AG20443 (cell line): ENCODE measurements at regions not wholly inside any gene's neighbourhood (a gene's known extent, or its start where the extent isn't known, plus 50 kb on each side); places are given as distances from the start of the nearest gene placed in this dataset.

Experiments used
- DNase-seq: peaks from one replicate; pipeline ENCODE4 v3.0.0; 2012; ENCODE audit warnings: low spot score, mixed read lengths

DNA sequence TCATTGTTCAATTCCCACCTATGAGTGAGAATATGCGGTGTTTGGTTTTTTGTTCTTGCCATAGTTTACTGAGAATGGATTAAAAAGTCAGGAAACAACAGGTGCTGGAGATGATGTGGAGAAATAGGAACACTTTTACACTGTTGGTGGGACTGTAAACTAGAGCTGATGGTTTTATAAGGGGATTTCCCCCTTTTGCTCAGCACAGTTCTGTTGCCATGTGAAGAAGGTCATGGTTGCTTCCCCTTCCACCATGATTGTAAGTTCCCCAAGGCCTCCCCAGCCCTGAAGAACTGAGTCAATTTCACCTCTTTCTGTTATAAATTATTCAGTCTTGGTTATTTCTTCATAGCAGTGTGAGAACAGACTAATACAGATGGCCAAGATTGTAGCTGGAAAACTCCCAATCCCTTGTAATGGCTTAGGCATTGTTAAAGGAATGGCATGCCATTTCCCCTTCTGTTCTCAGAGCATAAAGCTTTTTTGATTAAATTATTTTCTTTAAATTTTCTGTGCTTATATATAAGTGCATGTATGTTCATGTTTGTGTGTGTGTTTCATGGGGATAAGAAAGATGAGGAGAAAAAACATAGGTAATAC is 144.8 kb downstream of the BACH1 start:
- DNase-seq = no peak

DNA sequence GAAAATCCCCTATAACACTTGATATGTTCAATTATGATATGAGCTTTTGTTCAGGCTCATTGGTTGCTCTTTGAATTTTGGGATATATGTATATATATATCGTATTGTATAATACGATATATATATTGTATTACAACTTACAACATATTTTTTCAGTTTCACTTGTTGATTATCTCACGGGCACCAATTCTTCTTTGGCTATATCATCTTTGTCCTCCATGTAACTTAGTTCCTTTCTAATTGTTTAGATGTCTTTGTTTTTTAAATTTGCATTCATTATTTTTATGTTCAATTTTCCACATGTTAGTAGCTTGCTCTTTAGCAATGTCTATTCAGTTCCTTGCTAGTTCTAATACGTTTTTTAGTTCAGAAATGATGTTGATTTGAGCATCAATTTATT is 150.0 kb downstream of the BACH1 start:
- no peak for DNase-seq

DNA sequence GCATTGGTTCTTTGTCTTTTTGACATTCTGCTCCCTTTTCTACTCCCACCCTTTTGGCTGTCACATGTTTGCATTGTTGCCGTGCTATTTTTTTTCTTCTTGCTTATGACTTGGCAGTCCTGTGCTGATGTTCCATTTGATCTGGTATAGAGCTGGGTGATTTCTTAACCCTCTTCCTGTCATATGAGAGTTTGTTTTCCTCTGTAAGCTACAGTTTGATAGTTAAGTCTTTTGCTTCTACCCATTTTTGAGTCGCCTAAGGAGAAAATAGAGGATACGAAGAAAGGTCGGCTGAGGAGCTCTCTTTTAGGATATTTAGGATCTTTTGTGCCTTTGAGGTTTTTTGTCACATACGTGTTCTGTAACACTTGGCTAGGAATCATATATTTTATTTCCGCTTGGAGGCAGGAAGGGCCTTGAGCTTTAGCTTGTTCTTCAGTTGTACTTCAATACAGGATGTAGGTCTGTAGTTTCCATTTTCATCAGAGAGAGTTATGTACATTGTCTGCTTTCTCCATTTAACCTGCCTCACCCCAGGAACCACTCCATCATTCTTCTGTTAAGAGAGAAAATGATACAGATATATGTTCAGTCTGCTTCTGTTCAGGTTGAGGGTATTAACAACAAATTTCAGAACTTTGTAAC is 150.7 kb downstream of the BACH1 start:
- DNase-seq = no peak

DNA sequence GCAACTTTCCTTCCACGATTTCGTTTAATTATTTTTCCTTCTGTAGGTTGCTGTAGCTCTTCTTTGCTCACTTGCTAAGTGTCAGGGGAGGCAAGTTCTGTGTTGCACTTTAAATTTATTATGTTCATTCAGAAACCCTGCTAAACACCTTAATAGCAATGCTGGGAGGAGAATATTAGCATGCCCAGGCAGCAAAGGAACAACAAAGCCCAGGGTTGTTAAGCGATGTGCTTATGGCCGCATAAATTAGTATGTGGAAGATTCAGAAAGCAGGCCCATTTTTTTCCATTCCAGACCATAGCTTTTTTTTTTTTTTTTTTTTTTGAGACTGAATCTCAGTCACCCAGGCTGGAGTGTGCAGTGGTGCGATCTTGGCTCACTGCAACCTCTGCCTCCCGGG is 151.3 kb downstream of the BACH1 start:
- no peak for DNase-seq

DNA sequence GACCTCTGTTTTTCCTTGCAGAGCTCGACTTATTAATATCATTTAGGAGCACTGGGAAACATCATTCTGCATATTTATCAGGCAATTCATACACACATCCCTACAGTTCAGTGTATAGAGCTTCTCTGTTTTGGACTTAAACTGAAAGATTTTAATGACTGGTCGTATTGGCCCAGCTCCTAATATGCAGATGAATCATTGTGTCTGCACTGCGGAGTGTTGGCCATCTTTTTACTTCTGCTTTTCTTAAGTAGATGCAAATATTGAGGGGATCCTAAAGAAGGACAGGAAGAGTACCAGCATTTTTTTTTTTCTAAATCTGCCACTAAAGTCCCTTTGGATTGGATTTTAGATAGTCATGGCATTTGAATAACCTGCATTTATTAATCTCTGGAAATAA is 154.8 kb downstream of the BACH1 start:
- no peak for DNase-seq

DNA sequence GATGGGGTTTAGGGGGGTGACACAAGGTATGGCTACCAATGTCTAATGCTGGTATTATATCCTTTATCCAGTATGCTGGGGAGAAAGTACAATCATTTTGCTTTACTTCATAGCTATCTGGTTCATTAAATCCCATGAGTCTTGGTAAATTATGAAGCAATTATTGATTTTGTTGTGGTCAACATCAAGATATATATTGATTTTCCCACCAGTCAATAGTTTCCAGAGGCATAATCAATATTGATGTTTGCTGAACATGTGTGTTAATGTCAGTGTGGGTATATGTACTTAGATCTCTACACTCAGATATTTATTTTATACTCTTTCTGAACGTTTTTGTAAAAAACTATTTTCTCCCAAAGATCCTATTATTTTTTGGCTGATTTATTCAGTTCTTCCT is 155.5 kb downstream of the BACH1 start:
- no peak for DNase-seq

DNA sequence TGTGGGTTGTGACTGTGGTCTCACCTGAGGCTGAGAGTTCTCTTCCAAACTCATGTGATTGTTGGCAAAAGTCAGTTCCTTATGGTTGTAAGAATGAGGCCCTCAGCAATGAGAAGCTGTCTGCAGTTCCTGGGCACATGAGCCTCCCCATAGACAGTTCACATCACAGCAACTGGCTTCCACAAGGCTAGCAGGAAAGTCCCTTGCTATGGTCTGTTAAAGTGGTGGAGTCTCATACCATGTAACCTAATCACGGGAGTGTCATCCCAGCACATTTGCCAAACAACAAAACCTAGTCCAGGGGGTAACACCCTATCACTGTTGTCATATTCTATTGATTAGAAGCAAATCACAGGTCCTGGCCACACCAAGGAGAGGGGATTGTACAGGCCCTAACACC is 163.8 kb downstream of the BACH1 start:
- no peak for DNase-seq

DNA sequence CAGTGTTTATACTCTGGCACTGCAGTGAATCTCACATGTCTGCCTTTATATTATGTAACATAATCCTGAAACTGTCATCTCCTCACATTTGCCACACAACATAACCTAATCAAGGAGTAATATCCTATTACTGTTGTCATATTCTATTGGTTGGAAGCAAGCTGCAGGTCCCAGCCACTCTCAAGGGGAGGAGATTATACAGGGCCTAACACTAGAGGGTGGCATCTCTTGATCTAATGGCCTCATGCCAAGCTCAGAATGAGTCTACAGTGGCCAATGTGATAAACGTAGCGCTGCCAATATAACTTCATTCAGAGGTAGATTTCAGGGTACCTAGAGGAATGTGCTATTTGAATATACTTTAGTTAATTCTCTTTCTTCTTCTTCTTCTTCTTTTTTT is 166.8 kb downstream of the BACH1 start:
- no peak for DNase-seq

DNA sequence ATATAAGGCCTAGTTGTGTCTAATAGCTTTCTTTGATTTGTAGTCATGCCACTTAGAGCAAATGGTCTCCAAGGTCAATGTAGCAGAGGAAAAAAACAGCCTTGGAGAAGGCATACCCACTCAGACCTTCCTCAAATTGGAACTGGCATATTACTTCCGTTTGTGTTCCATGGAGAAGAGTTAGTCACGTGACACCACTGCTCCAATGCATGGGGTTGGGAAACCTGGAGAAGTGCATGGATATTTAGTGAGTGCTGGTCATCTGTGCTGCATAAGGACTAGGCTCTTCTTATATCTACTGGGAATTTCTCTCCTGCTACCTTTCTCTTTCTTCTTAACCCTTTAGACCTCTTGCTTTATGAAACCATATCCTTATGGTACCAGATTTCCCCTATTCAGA is 167.8 kb downstream of the BACH1 start:
- no peak for DNase-seq

DNA sequence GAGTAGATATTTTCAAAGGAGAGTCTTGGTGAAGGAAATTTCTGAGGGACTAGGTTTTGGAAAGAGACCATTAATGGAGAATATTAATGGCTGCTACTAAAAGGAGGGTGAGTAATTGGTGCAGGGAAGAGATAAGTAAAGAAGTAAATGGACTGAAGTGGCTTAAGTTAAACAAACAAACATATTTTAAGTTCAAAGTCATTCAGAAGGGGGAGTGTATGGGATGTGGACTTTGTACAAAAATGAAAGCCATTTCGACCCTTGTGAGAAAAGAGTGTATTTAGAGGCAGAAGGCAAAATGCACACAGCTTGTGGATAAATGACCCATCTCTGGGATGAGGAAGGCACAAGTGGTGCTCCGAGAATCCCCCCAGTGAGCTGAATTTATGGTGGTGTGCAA is 171.7 kb downstream of the BACH1 start:
- no peak for DNase-seq

DNA sequence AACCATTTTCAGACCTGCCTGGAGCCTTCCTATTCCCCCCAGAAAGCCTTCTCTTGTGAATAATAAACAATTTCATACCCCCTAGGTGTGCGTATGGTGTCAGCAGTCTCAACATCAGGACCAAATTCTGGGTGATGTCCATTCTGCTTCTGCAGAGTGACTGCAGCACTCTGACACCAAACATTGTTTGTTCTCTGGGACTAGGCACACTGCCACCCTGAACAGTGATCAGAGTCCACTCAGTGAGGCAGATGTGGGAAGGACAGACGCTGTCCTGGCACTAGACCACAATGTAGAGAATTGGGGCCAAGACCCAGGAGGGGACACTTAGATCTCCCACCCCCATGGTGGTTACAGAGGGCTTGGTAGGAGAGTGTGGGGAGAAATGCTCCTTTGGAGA is 175.1 kb downstream of the BACH1 start:
- DNase-seq = no peak

DNA sequence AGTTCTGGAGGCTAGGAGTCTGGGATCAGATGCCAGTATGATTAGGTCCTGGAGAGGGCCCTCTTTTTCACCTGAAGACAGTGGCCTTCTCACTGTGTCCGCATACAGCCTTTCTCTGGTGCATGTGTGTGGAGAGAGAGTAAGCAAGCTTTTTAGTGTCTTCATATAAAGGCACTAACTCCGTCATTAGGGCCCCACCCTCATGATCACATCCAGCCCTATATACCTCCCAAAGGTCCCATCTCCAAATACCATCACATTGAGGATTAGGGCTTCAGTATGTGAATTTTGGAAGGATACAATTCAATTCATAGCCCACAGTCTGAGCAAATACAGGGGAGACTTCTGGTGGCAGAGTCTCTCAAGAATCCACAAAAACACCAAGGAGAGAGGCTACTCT is 176.6 kb downstream of the BACH1 start:
- DNase-seq = no peak

DNA sequence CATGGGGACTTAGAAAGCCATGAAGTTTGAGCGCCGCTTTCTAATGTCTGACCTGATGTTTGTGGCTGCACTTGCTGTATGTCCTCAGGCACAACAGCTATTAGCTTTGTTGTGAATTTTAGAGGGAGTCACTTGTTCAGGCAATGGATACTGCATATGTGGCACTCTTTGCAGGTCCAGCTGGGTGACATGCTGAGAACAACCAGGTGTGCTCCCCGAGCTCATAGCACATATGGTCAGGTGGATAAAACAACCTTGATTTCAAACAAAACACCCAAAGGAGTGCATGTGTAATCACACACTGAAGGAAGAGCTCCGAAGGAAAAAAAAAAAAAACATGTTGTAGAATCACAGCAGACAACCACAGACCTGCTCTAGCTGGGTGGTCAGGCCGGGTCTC is 178.6 kb downstream of the BACH1 start:
- no peak for DNase-seq

DNA sequence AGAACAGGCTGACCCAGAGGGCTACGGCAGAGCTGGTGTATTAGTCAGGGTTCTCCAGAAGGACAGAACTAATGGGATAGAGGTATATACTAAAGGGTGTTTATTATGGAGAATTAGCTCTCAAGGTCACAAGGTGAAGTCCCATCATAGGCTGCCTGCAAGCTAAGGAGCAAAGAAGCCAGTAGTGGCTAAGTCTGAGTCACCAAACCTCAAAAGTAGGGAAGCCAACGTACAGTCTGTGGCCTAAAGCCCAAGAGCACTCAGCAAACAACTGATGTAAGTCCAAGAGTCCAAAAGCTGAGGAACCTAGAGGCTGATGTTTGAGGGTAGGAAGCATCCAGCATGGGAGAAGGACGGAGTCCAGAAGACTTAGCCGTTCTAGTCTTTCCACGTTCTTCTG is 179.2 kb downstream of the BACH1 start:
- peak; percentile 18 for DNase-seq

DNA sequence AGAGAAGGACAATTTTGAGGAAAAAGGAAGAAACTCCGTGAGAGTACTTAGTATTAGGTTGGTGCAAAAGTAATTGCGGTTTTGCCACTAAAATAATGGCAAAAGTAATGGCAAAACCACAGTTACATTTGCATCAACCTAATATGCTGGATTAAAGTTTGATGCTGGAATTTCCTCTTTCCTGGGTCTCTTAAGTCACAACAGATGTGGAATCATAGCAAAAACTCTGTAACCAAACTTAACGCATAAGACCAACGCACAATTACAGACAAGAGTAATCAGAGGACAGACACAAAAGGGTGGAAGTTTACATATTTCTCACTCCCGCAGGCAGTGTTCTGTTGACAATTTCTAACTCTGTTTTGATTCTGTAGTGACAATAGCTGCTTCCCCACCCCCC is 182.4 kb downstream of the BACH1 start:
- DNase-seq = no peak

DNA sequence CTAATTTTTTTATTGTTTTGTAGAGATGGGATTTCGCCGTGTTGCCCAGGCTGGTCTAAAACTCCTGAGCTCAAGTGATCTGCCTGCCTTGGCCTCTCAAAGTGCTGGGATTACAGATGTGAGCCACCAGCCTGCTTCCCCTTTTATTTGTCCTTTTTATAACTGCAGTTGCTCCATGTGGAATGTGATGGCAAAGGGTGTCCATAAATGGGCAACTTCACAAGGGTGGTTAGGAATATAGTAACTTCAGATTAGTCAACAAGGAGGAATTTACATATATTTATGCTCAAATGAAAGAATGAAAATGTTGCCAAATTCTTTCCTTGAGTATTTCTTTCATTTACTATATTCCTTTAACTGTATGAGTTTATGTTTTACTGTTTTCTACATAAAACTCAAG is 182.9 kb downstream of the BACH1 start:
- DNase-seq = peak; percentile 36

DNA sequence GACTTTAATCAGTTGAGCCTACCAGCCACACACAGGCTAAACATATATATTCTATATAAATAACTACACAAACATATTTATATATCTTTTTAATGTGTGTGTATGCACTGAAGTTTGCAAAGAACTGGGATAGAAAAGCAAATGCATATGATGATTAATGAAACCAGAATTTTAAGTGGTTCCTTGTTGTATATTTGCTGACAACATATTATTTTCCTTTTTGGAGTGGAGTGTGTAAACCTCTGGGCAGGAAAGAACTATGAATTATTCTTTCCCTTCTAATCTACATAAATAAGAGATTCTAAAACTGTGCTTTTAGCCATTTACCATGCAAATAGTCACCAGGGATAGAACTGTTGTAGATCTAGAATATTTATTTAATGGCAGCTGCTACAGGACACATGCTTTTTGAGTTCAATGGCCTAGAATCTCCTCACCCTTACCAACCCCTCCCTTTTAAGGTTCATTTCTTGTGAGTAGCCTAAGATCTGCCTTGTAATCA is 187.6 kb downstream of the BACH1 start:
- no peak for DNase-seq
